GM12878 (cell line): ENCODE measurements at regions not wholly inside any gene's neighbourhood (a gene's known extent, or its start where the extent isn't known, plus 50 kb on each side); places are given as distances from the start of the nearest gene placed in this dataset.
A peak's percentile ranks its signal among the peaks of the same experiment; 100 is the strongest.

ENCODE experiments used
- ATAC-seq: fragments of 200-7000 bp; cut with Tn5 transposase; 3 replicates; pipeline ENCODE4 v1.9.1; 2020; ENCODE audit warnings: mild to moderate bottlenecking, moderate library complexity
- BruUV-seq: library from RNA; stranded (reverse); fragments of 400-500 nt; replicated peaks from 2 replicates; lab custom pipeline; 2021; lab: Mats Ljungman, UMichigan
- CTCF ChIA-PET: fragments of 300-600 bp; sonication (Branson Sonifier 250); formaldehyde crosslinking; extraction: SDS; loops from one replicate; lab custom pipeline; 2021; ENCODE audit warnings: inconsistent platforms; lab: Yijun Ruan, JAX
- POLR2A ChIA-PET: fragments of 350-600 bp; formaldehyde crosslinking; extraction: SDS; loops from one replicate; lab custom pipeline; 2021; ENCODE audit warnings: inconsistent platforms; lab: Charles Lee
- RAD21 ChIA-PET: fragments of 300-600 bp; sonication (Branson Sonifier 250); formaldehyde crosslinking; loops from one replicate; lab custom pipeline; 2023; ENCODE audit warnings: antibody characterized with exemption; ENCODE audit not compliant: unreplicated experiment; lab: Charles Lee
- SMC1A ChIA-PET: fragments of 300-600 bp; sonication (Branson Sonifier 250); formaldehyde crosslinking; loops from one replicate; lab custom pipeline; 2023; ENCODE audit not compliant: unreplicated experiment, uncharacterized antibody; lab: Charles Lee
- DNase-seq: peaks from one replicate; pipeline ENCODE4 v3.0.0-alpha.2; 2011; ENCODE audit warnings: low read depth, low spot score
- FAIRE-seq: peaks from 3 replicates; lab custom pipeline; 2011; peaks lifted over from hg19 to GRCh38; lab: Jason Lieb, UNC
- H2AFZ ChIP-seq: 2 replicates; pipeline ENCODE4 v1.6.0; 2011; ENCODE audit warnings: low read depth, low read length, control low read depth; ENCODE audit not compliant: control insufficient read depth
- H3K27ac ChIP-seq: 2 replicates; pipeline ENCODE4 v1.5.1; 2011; ENCODE audit warnings: control low read depth; ENCODE audit not compliant: control insufficient read depth, insufficient read depth
- H3K27me3 ChIP-seq, 2 experiments: replicated peaks in 1 of 2; 2 replicates each; pipeline versions ENCODE4 v1.6.0 to v1.6.1; 2011; ENCODE audit warnings: low read length in 1 of 2; ENCODE audit not compliant: control insufficient read depth in 2 of 2, insufficient read depth in 2 of 2
- H3K36me3 ChIP-seq, 2 experiments: 2 replicates each; pipeline ENCODE4 v1.5.1; 2011; ENCODE audit warnings: low read length in 1 of 2; ENCODE audit not compliant: control insufficient read depth in 2 of 2, insufficient read depth in 2 of 2
- H3K4me1 ChIP-seq: 2 replicates; pipeline ENCODE4 v1.6.1; 2011; ENCODE audit warnings: mild to moderate bottlenecking, low read length, moderate library complexity, mixed read lengths; ENCODE audit not compliant: control insufficient read depth, insufficient read depth
- H3K4me2 ChIP-seq: 2 replicates; pipeline ENCODE4 v1.6.0; 2011; ENCODE audit warnings: control low read depth; ENCODE audit not compliant: control insufficient read depth, insufficient read depth
- H3K4me3 ChIP-seq: fragments of 200-600 bp; sonication (generic); 2 replicates; pipeline ENCODE4 v1.5.1; 2016
- H3K79me2 ChIP-seq: 2 replicates; pipeline ENCODE4 v1.6.0; 2011; ENCODE audit warnings: low read length; ENCODE audit not compliant: control insufficient read depth, insufficient read depth
- H3K9ac ChIP-seq: 2 replicates; pipeline ENCODE4 v1.8.0; 2011; ENCODE audit warnings: low read length, control low read depth, mixed read lengths; ENCODE audit not compliant: control insufficient read depth, insufficient read depth
- H3K9me3 ChIP-seq: replicated peaks from 3 replicates; pipeline ENCODE4 v1.5.1; 2011; ENCODE audit warnings: mild to moderate bottlenecking, low read length; ENCODE audit not compliant: control insufficient read depth, insufficient read depth
- H4K20me1 ChIP-seq: 2 replicates; pipeline ENCODE4 v1.6.0; 2011; ENCODE audit not compliant: control insufficient read depth, insufficient read depth
- ASH2L ChIP-seq: fragments of 300-600, 200-600 bp; sonication (generic); IDR thresholded peaks from 2 replicates; pipeline ENCODE4 v1.6.1; 2017; ENCODE audit warnings: low read depth, mild to moderate bottlenecking, borderline replicate concordance
- BRCA1 ChIP-seq: IDR thresholded peaks from 2 replicates; pipeline ENCODE4 v1.6.1; 2011; ENCODE audit warnings: low read depth, low read length, improper control_type of control experiment
- EED ChIP-seq: sonication (generic); IDR thresholded peaks from 2 replicates; pipeline ENCODE4 v1.6.1; 2016; ENCODE audit warnings: antibody characterized with exemption, low read depth
- GABPA ChIP-seq: IDR thresholded peaks from 2 replicates; pipeline ENCODE4 v1.6.1; 2014; ENCODE audit warnings: antibody characterized with exemption, low read depth, mild to moderate bottlenecking, inconsistent platforms
- PAX5 ChIP-seq: IDR thresholded peaks from 2 replicates; pipeline ENCODE4 v1.6.1; 2011; ENCODE audit warnings: low read depth, low read length, borderline replicate concordance
- POLR2AphosphoS5 ChIP-seq: IDR thresholded peaks from 2 replicates; pipeline ENCODE4 v1.6.1; 2011; ENCODE audit warnings: mild to moderate bottlenecking, low read length, inconsistent platforms
- RFX5 ChIP-seq: IDR thresholded peaks from 2 replicates; pipeline ENCODE4 v1.6.1; 2011; ENCODE audit warnings: low read depth, low read length, improper control_type of control experiment
- SPI1 ChIP-seq: IDR thresholded peaks from 2 replicates; pipeline ENCODE4 v1.6.1; 2011; ENCODE audit warnings: low read depth, mild to moderate bottlenecking, low read length, moderate library complexity, borderline replicate concordance; ENCODE audit not compliant: insufficient read depth
- STAT1 ChIP-seq: fragments of 450-650 bp; conservative IDR thresholded peaks from 2 replicates; pipeline ENCODE4 v1.6.1; 2014; ENCODE audit warnings: antibody characterized with exemption, mild to moderate bottlenecking
- WGBS: methylation state at CpG from one replicate; pipeline ENCODE4 v1.1.6; 2016; ENCODE audit warnings: low lambda C conversion rate; ENCODE audit not compliant: insufficient replicate concordance, insufficient coverage; ENCODE audit errors: missing lambda C conversion rate; 5-methylcytosine and 5-hydroxymethylcytosine counted together
- in situ Hi-C: fragments of 300-500 bp; cut with MboI; formaldehyde crosslinking; loops from 9 replicates; pipeline ENCODE4 v1.14.3; 2018; ENCODE audit warnings: mixed read lengths
- intact Hi-C: fragments of 100-400 bp; cut with micrococcal nuclease; formaldehyde crosslinking; loops from one replicate; pipeline ENCODE4 v1.14.2; 2022; ENCODE audit not compliant: unreplicated experiment
- TF ChIP-seq, protein P1 (sequence below): fragments of 450-650 bp; IDR thresholded peaks from 2 replicates; pipeline ENCODE4 v1.6.1; 2017; ENCODE audit warnings: borderline replicate concordance
- TF ChIP-seq, protein P2 (sequence below): fragments of 150-350 bp; IDR thresholded peaks from 2 replicates; pipeline ENCODE4 v1.6.1; 2016; ENCODE audit warnings: low read depth, low read length

DNA sequence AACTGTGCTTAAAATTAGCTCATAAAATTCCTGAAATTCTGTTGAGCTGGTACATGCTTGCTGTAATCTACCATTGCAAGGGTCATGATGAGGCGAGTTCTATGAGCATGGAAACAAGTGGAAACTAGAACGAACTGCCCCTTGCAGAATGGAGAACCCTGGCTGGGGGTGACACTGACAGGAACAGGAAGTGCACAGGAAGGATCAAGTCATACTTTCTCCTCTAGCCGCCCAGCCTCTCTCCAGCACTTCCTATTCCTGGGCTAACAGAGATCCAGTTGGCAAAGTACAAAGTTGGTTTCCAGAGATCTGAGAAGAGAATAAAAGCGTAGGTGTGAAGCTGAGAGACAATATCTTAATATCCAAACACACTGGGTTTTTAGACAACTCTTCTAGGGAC is 414.2 kb upstream of the PODXL start:
- DNase-seq, result no peak
- Histone ChIP-seq H2AFZ (no peak overlapping the region), H3K4me2 (no peak overlapping the region), H3K9ac (no peak overlapping the region), H4K20me1 (no peaks in the 10 kb centered on the region), H3K4me1 (no peaks in the 10 kb centered on the region), H3K27me3 (no peaks in the 10 kb centered on the region), H3K9me3 (no peaks in the 10 kb centered on the region), H3K4me3 (no peak overlapping the region), H3K79me2 (no peaks in the 10 kb centered on the region), H3K27ac (no peak overlapping the region), H3K36me3 (no peaks in the 10 kb centered on the region)
- intact Hi-C loops, result no loop called here
- ChIA-PET CTCF (no interaction called here), SMC1A (interaction anchor here (1.0 kb wide), 1 partner anchor 89 kb away, joined by 3 read pairs; no protein-coding TSS in a partner anchor), RAD21 (no interaction called here), POLR2A (no interaction called here)
- no peak for ATAC-seq
- no peak for FAIRE-seq
- no TSS peak for BruUV-seq
- in situ Hi-C loops, result no loop called here
- WGBS, result 2% methylated on average over 4 of the region's 4 CpGs
- TF ChIP-seq, protein P1, sequence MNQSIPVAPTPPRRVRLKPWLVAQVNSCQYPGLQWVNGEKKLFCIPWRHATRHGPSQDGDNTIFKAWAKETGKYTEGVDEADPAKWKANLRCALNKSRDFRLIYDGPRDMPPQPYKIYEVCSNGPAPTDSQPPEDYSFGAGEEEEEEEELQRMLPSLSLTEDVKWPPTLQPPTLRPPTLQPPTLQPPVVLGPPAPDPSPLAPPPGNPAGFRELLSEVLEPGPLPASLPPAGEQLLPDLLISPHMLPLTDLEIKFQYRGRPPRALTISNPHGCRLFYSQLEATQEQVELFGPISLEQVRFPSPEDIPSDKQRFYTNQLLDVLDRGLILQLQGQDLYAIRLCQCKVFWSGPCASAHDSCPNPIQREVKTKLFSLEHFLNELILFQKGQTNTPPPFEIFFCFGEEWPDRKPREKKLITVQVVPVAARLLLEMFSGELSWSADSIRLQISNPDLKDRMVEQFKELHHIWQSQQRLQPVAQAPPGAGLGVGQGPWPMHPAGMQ, result no peak
- 0 out of 2 replicates have a peak, but pooled peaks have one; percentile 9 for TF ChIP-seq SPI1

GRCh38 chr7:131969560-131969959 is 413.1 kb upstream of the PODXL start:
- no peak for FAIRE-seq
- in situ Hi-C loops, result no loop called here
- RAD21 ChIA-PET, result no interaction called here
- TF ChIP-seq POLR2AphosphoS5 (no peak), GABPA (no peak), STAT1 (no peak), ASH2L (no peak), BRCA1 (no peak), RFX5 (no peak), EED (no peak), PAX5 (no peak)
- TF ChIP-seq, protein P2, sequence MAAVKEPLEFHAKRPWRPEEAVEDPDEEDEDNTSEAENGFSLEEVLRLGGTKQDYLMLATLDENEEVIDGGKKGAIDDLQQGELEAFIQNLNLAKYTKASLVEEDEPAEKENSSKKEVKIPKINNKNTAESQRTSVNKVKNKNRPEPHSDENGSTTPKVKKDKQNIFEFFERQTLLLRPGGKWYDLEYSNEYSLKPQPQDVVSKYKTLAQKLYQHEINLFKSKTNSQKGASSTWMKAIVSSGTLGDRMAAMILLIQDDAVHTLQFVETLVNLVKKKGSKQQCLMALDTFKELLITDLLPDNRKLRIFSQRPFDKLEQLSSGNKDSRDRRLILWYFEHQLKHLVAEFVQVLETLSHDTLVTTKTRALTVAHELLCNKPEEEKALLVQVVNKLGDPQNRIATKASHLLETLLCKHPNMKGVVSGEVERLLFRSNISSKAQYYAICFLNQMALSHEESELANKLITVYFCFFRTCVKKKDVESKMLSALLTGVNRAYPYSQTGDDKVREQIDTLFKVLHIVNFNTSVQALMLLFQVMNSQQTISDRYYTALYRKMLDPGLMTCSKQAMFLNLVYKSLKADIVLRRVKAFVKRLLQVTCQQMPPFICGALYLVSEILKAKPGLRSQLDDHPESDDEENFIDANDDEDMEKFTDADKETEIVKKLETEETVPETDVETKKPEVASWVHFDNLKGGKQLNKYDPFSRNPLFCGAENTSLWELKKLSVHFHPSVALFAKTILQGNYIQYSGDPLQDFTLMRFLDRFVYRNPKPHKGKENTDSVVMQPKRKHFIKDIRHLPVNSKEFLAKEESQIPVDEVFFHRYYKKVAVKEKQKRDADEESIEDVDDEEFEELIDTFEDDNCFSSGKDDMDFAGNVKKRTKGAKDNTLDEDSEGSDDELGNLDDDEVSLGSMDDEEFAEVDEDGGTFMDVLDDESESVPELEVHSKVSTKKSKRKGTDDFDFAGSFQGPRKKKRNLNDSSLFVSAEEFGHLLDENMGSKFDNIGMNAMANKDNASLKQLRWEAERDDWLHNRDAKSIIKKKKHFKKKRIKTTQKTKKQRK, result no peak

More at GRCh38 chr7:131969560-131969959, 413.1 kb upstream of the PODXL start:
- Histone ChIP-seq H2AFZ (no peak overlapping the region), H3K27me3 (no peaks in the 10 kb centered on the region), H3K79me2 (no peaks in the 10 kb centered on the region), H3K9ac (no peak overlapping the region), H3K27ac (no peak overlapping the region), H3K4me3 (no peak overlapping the region), H3K9me3 (no peaks in the 10 kb centered on the region), H3K4me2 (no peak overlapping the region), H3K4me1 (no peaks in the 10 kb centered on the region), H4K20me1 (no peaks in the 10 kb centered on the region), H3K36me3 (no peaks in the 10 kb centered on the region)
- ChIA-PET POLR2A (no interaction called here), CTCF (interaction anchor here (0.6 kb wide), 1 partner anchor 421 kb away, joined by 3 read pairs; no protein-coding TSS in a partner anchor), SMC1A (no interaction called here)
- WGBS, result 24% methylated on average over 4 of the region's 4 CpGs
- intact Hi-C loops, result no loop called here
- ATAC-seq, result no peak
- DNase-seq, result no peak
- no TSS peak for BruUV-seq
